Keratinocyte (primary cell): ENCODE measurements at regions not wholly inside any gene's neighbourhood (a gene's known extent, or its start where the extent isn't known, plus 50 kb on each side); places are given as distances from the start of the nearest gene placed in this dataset.

Experiments
- DNase-seq: peaks from one replicate; pipeline ENCODE4 v3.0.0-alpha.2; 2011; ENCODE audit warnings: low read depth, missing footprints, low spot score
- FAIRE-seq: peaks from 2 replicates; lab custom pipeline; 2011; peaks lifted over from hg19 to GRCh38; lab: Jason Lieb, UNC
- H2AFZ ChIP-seq: 2 replicates; pipeline ENCODE4 v1.6.0; 2012; ENCODE audit warnings: low read length, control low read depth, inconsistent platforms; ENCODE audit not compliant: control insufficient read depth
- H3K27ac ChIP-seq: 2 replicates; pipeline ENCODE4 v1.5.1; 2011; ENCODE audit warnings: low read length; ENCODE audit not compliant: control insufficient read depth, insufficient read depth
- H3K27me3 ChIP-seq: 3 replicates; pipeline ENCODE4 v1.6.0; 2011; ENCODE audit warnings: low read length; ENCODE audit not compliant: control insufficient read depth, insufficient read depth; ENCODE audit errors: extremely low read depth
- H3K36me3 ChIP-seq, 2 experiments: 2 replicates in 1 of 2; 3 replicates in 1 of 2; pipeline ENCODE4 v1.5.1; 2011; ENCODE audit warnings: low read length in 2 of 2, mild to moderate bottlenecking in 1 of 2; ENCODE audit not compliant: control insufficient read depth in 2 of 2, insufficient read depth in 2 of 2; ENCODE audit errors: extremely low read depth in 1 of 2
- H3K4me1 ChIP-seq: 3 replicates; pipeline ENCODE4 v1.5.1; 2011; ENCODE audit warnings: low read length; ENCODE audit not compliant: control insufficient read depth, insufficient read depth; ENCODE audit errors: extremely low read depth
- H3K4me2 ChIP-seq: 3 replicates; pipeline ENCODE4 v1.6.0; 2011; ENCODE audit warnings: low read depth, low read length; ENCODE audit not compliant: control insufficient read depth, insufficient read depth; ENCODE audit errors: extremely low read depth
- H3K4me3 ChIP-seq, 3 experiments: fragments of 200-600 bp in 1 of 3; sonication (generic) in 1 of 3; 2 replicates in 2 of 3; 3 replicates in 1 of 3; pipeline ENCODE4 v1.5.1; 2011 to 2016; ENCODE audit warnings: low read length in 3 of 3, mild to moderate bottlenecking in 3 of 3, control low read depth in 2 of 3, inconsistent platforms in 1 of 3, low read depth in 1 of 3, mixed read lengths in 1 of 3, mixed run types in 1 of 3, moderate library complexity in 1 of 3; ENCODE audit not compliant: control insufficient read depth in 2 of 3, insufficient read depth in 2 of 3; ENCODE audit errors: extremely low read depth in 1 of 3
- H3K79me2 ChIP-seq: 2 replicates; pipeline ENCODE4 v1.6.0; 2012; ENCODE audit warnings: low read length; ENCODE audit not compliant: control insufficient read depth, insufficient read depth
- H3K9ac ChIP-seq: 3 replicates; pipeline ENCODE4 v1.6.0; 2011; ENCODE audit warnings: low read length; ENCODE audit not compliant: control insufficient read depth, insufficient read depth; ENCODE audit errors: extremely low read depth
- H3K9me1 ChIP-seq: 3 replicates; pipeline ENCODE4 v1.6.0; 2011; ENCODE audit warnings: low read length; ENCODE audit not compliant: control insufficient read depth, insufficient read depth; ENCODE audit errors: extremely low read depth
- H3K9me3 ChIP-seq: 2 replicates; pipeline ENCODE4 v1.5.1; 2012; ENCODE audit warnings: low read depth, low read length; ENCODE audit not compliant: control insufficient read depth
- H4K20me1 ChIP-seq: 3 replicates; pipeline ENCODE4 v1.6.0; 2011; ENCODE audit warnings: low read length; ENCODE audit not compliant: control insufficient read depth, insufficient read depth; ENCODE audit errors: extremely low read depth
- EZH2 ChIP-seq: IDR thresholded peaks from one replicate; pipeline ENCODE4 v1.6.1; 2012; ENCODE audit warnings: inconsistent platforms, mild to moderate bottlenecking, low read length, moderate library complexity
- dilution Hi-C: fragments of 300-500 bp; cut with MboI; formaldehyde crosslinking; loops from one replicate; pipeline ENCODE4 v1.7.0; 2020; ENCODE audit warnings: low sequenced_read_pairs; ENCODE audit not compliant: extremely low pct_ligation_motif_present
- TF ChIP-seq, protein P1 (sequence below), 3 experiments: IDR thresholded peaks in 1 of 3; conservative IDR thresholded peaks in 1 of 3; optimal IDR thresholded peaks in 1 of 3; 2 replicates in 2 of 3; 3 replicates in 1 of 3; pipeline versions ENCODE3 to v1.5.1; 2011; ENCODE audit warnings: low read length in 3 of 3, mild to moderate bottlenecking in 3 of 3, moderate library complexity in 2 of 3, control low read depth in 1 of 3, inconsistent platforms in 1 of 3; ENCODE audit not compliant: insufficient read depth in 2 of 3; ENCODE audit errors: extremely low read depth in 1 of 3

DNA sequence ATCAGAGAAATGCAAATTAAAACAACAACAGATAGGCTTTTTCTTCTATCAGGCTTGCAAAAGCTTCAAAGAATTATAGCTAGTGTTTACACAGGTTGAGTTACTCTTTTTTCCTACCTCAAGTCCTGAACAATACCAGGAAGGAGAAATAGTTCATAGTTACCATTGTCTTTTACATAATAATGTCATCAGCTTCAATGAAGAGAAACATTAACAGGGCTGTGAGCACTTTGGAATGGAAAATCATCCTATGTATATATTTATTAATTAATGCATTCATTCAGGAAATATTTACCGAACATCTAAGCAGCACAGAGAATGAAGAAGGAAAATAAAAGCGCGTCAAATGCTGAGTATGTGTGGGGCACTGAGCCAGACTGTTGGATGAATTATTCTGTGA is 197.3 kb downstream of the ZBTB18 start:
- TF ChIP-seq, protein P1, sequence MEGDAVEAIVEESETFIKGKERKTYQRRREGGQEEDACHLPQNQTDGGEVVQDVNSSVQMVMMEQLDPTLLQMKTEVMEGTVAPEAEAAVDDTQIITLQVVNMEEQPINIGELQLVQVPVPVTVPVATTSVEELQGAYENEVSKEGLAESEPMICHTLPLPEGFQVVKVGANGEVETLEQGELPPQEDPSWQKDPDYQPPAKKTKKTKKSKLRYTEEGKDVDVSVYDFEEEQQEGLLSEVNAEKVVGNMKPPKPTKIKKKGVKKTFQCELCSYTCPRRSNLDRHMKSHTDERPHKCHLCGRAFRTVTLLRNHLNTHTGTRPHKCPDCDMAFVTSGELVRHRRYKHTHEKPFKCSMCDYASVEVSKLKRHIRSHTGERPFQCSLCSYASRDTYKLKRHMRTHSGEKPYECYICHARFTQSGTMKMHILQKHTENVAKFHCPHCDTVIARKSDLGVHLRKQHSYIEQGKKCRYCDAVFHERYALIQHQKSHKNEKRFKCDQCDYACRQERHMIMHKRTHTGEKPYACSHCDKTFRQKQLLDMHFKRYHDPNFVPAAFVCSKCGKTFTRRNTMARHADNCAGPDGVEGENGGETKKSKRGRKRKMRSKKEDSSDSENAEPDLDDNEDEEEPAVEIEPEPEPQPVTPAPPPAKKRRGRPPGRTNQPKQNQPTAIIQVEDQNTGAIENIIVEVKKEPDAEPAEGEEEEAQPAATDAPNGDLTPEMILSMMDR (optimal IDR thresholded peaks at IDR 0.05 in 1 of 3, IDR thresholded peaks at IDR 0.05 in 1 of 3, conservative IDR thresholded peaks at IDR 0.05 in 1 of 3; ENCODE audit: extremely low read depth in 1 of 3, insufficient read depth in 2 of 3, low read length in 3 of 3) = no peak
- TF ChIP-seq EZH2 = no peak
- Histone ChIP-seq H3K4me3 (no peak overlapping the region), H3K4me2 (no peak overlapping the region), H4K20me1 (no peaks in the 10 kb centered on the region), H3K9me1 (no peaks in the 10 kb centered on the region), H3K27ac (no peak overlapping the region), H3K4me1 (no peaks in the 10 kb centered on the region), H3K27me3 (no peaks in the 10 kb centered on the region), H3K79me2 (no peaks in the 10 kb centered on the region), H3K9me3 (no peaks in the 10 kb centered on the region), H3K36me3 (no peaks in the 10 kb centered on the region), H3K9ac (no peak overlapping the region), H2AFZ (no peak overlapping the region)
- DNase-seq (no peak), FAIRE-seq (no peak)
- dilution Hi-C loops = no loop called here

DNA sequence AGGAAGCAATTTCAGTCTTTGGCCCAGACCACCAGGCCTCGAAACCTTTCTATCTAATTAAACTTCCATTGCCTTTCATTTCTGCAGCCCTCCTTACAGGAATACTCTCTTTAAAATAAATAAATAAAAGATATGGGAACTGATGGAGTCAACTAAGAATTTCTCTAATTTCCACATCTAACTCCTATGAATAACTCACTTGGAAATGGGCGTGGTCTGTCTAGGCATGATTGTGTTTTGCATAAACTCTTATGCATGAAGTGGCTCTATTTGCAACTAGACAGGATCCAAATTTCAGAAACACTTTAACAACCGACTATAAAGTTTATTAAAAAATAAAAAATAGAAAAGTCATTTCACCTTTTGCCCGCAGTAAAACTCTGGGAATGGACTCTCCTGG is 199.5 kb downstream of the ADSS2 start:
- no peak for TF ChIP-seq EZH2
- TF ChIP-seq, protein P1 (optimal IDR thresholded peaks at IDR 0.05 in 1 of 3, IDR thresholded peaks at IDR 0.05 in 1 of 3, conservative IDR thresholded peaks at IDR 0.05 in 1 of 3; ENCODE audit: extremely low read depth in 1 of 3, insufficient read depth in 2 of 3, low read length in 3 of 3) = no peak
- no peak for FAIRE-seq
- dilution Hi-C loops = no loop called here

More for the DNA sequence above, 199.5 kb downstream of the ADSS2 start:
- Histone ChIP-seq H3K4me2 (no peak overlapping the region), H2AFZ (no peak overlapping the region), H3K27ac (no peak overlapping the region), H3K9ac (no peak overlapping the region), H3K9me1 (no peaks in the 10 kb centered on the region), H3K9me3 (no peaks in the 10 kb centered on the region), H3K27me3 (no peaks in the 10 kb centered on the region), H3K36me3 (no peaks in the 10 kb centered on the region), H4K20me1 (no peaks in the 10 kb centered on the region), H3K79me2 (no peaks in the 10 kb centered on the region), H3K4me1 (no peaks in the 10 kb centered on the region), H3K4me3 (no peak overlapping the region)
- DNase-seq = no peak
